Astrocyte of the hippocampus (primary cell): ENCODE measurements at regions not wholly inside any gene's neighbourhood (a gene's known extent, or its start where the extent isn't known, plus 50 kb on each side); places are given as distances from the start of the nearest gene placed in this dataset.
A peak's percentile ranks its signal among the peaks of the same experiment; 100 is the strongest.

Experiments used
- DNase-seq: peaks from one replicate; pipeline ENCODE4 v3.0.0; 2011; ENCODE audit warnings: low read depth, low spot score

- no peak for DNase-seq
Measured at GRCh38 chr1:13922466-13923110, 222.6 kb downstream of the PRDM2 start.

- DNase-seq: no peak
Measured at GRCh38 chr1:13926556-13926955, 226.6 kb downstream of the PRDM2 start.

DNA sequence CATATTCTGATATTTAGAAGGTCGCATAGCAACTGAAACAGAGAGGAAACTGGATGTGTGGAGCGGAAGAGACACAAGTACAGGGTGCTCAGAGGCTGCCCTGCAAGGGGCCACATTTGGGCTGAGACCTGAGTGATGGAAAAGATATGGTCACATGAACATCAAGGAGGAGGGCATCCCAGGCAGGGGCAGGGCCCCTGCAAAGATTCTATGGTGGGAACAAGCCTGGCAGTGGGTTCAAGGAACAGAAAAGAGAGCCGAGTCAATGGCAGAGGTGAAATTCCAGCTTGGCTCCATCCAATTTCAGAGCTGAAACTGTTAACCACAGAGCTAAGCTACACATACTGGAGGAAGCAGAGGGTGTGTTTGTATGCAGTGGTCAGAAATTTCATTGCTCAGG, 227.7 kb downstream of the PRDM2 start:
- DNase-seq: no peak

DNA sequence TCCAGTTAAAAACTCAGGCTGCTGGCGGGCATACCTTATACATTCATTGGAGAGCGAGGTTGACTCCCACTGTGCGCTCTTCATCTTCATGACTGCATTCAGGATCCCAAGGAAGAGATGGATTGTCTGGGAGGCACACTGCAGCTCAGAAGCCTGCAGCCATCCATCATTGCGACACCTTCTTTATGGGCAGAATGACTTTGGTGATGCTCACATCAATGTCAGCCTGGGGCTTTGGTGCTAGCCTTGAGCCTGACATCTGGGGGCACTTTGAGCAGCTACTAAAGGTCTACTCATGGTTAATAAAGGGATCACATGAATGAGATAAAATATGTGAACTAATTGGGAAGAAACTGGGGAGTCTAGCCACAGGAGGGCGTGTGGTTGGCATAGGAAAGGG, 229.3 kb downstream of the PRDM2 start:
- no peak for DNase-seq

DNA sequence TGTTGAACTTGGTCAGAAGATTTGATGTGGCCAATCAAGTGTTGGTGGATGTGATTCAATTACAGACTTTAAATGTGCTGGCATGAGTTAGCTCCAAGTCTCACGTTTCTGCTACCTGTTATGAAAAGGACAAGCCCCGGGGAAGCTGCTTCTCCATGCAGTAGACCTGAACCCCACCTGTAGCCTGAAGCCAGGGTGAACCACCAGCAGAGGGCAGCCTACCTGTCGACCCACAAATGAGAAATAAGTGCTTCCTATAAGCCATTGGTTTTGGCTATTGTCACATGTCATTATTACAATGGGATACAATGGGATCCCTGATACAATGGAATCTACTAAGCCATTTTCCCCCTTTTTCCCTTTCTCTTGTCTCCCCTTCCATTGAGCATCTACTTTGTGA, 230.2 kb downstream of the PRDM2 start:
- no peak for DNase-seq

GRCh38 chr1:13931226-13931625, 231.2 kb downstream of the PRDM2 start:
- no peak for DNase-seq

DNA sequence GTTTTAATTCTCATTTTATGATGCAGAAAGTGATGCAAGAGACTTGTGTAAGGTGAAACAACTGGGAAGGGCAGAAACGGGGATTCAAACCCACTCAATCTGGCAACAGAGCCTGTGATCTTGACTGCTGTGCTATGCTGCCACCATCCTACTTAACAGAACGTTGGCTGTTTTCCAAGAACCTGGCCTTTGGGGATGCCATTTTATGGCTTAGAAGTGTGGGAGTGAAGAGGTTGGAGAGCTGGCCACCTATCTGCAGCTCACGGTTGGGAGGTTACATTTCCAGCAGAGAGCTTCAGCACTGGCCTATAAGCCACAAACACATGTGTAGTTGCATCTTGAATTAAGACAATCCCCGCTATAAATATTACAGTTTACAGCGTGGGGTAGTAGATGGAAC, 235.3 kb downstream of the PRDM2 start:
- DNase-seq: no peak

DNA sequence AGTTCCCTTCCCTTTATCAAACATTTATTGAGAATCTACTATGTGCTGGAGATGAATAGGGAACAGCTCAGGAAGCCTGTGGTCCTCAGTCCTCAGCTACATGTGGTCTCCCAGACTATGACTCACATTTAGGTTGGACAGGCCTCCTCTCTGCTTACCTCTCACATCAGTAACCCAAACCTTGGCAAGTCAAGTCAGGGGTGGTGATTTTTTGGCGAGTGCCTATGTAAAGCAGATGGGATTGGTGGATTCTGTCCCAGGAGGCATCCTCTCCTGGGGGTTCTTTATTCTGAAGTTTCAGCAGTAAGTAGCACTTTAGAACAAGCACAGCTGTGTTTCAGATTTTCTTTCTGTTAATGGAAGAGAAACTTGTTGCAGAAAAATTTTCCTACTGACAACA, 241.3 kb downstream of the PRDM2 start:
- DNase-seq: no peak

GRCh38 chr1:13943055-13943454, 243.1 kb downstream of the PRDM2 start:
- DNase-seq: no peak

- DNase-seq: no peak
Measured at GRCh38 chr1:13945856-13946255, 245.9 kb downstream of the PRDM2 start.

GRCh38 chr1:13947658-13948057, 247.7 kb downstream of the PRDM2 start:
- no peak for DNase-seq

DNA sequence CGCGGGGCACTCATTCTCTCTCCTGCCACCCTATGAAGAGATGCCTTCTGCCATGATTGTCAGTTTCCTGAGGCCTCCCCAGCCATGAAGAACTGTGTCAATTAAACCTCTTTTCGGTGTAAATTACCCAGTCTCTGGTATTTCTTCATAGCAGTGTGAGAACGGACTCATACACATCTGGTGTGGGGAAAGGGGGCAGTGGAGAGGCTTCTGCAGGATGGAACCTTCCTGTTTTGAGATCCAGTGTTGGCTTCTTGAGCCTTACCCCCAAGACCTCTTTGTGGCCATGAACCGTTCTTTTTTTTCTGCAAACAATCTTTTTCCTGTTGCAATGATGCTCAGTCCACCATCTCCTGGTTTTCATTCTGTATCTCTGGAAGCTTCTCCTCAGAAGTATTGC, 248.4 kb downstream of the PRDM2 start:
- DNase-seq: no peak

DNA sequence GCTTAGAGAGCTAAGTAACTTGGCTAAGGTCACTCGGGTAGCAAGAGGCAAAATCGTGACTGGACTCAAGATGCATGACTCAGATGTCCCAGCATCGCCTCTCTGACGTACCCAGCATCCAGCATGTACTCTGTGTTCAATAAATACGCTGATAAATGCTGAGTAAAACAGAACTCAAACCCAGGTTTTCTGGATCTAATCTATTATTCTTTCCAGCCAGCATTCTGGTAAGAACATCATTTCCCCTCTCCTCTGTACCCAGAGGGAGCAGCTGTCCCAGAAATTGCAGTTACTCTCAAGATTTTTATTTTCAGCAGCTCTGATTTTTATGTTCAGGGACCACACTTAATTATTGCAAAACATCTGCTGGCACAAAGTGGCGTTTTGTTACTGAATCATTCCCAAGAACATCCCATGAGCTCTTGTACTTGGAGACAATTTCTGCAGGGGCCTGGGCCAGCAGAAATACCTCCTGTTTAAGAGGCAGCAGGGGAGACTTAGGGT, 249.0 kb downstream of the PRDM2 start:
- DNase-seq: peak; percentile 39

- no peak for DNase-seq
Measured at GRCh38 chr1:13949546-13949945, 249.6 kb downstream of the PRDM2 start.

DNA sequence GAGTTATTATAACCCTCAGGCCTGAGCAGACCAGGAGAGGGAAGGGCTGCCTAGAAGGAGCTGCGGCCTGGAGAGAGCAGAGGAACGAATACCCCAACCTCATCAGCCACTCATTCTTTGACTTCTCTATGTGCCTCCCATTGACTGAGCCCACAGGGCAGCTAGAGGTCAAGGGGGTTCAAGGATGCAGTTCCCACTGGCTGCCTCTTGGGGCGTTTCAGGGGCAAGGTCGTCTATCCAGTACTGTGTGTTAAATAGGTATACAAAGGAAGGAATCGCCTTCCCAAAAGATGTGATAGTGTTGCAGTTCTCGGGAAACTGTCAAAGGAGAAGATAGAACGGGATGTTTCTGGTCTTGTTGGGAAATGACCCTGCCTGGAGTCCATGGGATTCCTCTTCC, 250.6 kb downstream of the PRDM2 start:
- no peak for DNase-seq

DNA sequence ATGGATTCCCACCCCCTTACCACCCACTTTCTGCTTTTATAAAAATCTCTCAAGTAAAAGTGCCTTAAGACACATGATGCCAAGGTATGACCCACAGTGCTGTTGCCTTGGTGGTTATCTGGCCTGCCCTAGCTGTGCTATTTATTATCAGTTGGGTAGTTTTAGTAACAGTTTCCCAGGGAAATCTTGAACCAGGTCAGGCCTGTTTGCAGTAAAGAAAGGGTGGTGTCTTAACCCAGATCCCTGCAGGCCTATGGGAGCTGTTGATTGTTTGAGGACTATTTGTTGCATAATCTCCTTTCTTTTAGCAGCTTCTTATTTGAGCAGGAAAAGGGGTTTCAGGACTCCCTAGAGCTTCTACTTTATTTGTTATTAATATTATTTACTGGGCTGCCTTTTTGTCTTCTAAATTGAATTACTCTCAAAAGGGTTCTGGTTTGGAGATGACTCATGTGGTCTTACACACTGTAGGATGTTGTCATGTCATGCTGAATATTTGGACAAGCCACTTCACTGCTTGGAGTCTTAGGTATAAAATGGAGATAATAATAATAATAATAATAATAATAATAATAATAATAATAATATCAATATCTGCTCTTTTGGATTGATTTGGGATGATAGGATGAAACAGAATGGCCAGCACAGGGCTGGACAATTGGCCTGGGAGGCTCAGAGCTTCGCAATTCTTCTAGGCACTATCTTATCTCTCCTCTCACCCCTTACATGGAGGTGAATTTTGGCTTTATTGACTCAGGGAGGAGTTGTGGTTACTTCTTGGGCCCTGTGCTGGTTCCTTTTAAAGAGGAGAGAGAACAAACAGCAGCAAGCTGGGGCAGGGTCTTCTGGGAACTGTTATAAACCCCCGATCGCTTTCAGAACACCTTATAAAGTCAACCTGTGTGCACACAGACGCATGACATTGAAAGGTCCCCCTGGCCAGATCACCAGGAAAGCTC, 252.1 kb downstream of the PRDM2 start:
- DNase-seq: no peak

- no peak for DNase-seq
Measured at GRCh38 chr1:13952985-13953384, 253.0 kb downstream of the PRDM2 start.

GRCh38 chr1:13956393-13956792, 256.4 kb downstream of the PRDM2 start:
- peak; percentile 79 for DNase-seq

DNA sequence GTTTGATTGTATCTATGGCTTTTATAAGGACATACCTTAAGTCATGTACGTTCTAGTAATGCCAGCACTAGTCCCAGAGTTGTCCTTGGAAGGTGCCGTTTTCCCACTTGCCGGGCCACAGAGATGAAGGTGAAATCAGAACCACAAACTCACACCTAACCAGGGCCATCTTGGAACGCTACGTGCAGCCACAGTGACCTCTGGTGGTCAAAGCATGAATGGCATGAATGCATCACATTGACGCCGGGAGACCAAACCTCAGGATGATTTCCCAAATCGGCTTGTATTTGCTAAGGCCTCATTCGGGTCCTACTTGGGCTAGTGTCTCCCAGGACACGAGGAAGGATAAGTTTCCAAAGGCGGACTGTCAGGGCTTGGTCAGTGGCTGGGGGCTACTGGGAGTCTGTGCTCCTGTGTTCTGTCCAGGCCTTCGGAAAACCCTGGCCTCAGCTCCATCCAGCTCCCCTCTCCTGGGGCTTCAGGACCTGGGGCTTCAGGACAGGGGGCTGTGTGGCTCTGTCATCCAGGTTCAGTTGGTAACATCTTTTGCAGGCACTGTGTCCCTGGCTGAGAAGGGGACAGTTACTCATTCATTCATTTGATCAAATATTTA, 260.5 kb downstream of the PRDM2 start:
- DNase-seq: peak; percentile 82

DNA sequence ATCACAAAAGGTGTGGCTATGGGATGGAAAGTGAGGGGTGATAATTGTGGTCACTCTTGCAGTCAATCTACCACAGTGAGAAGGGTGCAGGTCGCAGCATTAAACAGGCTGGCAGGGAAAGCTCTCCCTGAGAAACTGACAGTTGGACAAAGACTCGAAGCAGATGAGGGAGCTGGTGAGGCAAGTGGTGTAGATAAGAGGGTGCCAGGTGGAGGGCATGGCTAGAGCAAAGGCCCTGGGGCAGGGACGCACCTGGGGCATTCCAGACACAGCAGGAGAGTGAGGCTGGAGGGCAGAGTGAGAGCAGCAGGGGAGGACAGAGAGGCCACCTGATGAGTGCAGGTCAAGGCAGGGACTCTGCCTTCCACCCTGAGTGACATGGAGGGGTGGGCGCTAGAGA, 264.8 kb downstream of the PRDM2 start:
- no peak for DNase-seq

DNA sequence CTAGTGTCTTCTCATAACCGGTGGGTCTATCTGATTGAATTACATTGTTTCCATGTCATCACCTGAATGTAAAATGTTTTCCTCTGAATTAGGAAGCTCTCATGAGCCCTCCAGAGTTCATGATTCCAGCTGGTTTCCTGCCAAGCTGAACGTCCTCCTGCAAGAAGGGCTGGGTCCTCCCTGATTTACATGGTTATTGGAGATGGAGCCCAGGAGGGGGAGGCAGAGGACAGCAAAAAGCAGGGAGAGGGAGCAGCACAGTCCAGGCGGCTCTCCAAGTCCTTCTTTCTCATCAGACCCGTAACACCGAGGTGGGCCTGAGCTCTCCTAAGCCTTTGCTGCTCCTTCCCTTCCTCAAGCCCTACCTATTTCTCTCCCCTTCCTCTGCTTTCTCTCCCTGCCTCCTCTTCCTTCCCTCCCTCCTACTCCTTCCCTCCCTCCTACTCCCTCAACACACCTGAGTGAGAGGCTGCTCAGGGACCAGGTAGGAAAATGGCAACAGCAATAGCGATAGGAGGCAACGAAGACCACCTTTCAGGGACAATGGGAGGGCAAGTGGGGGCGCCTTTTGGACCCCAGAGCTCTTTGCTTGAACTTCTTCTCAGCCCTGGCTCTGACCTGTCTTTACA, 265.9 kb downstream of the PRDM2 start:
- peak; percentile 88 for DNase-seq

GRCh38 chr1:13967707-13968106, 267.7 kb downstream of the PRDM2 start:
- no peak for DNase-seq
